ENCODE measurements at regions not wholly inside any gene's neighbourhood (a gene's known extent, or its start where the extent isn't known, plus 50 kb on each side); places are given as distances from the start of the nearest gene placed in this dataset.
"Not testable (repeated sequence)": the region's sequence is repeated elsewhere in the genome, so short reads cannot be mapped to it uniquely, and the experiment has no call there.

- intact Hi-C loops (cut with DNase I; ENCODE audit: low total_unique reads); H3K36me3 ChIP-seq; DNase-seq; H3K27ac ChIP-seq; H3K9me3 ChIP-seq; in situ Hi-C loops (cut with MboI; ENCODE audit: low pct_ligation_motif_present in 1 of 4, low pct_unique_long_range_greater_than_20kb in 1 of 4, low sequenced_read_pairs in 3 of 4); H3K27me3 ChIP-seq; H3K4me1 ChIP-seq; H3K4me3 ChIP-seq: not testable (repeated sequence)
- WGBS, 2 donors (ENCODE audit: low coverage in 1 of 2), result no CpG with 5 or more reads among the region's 3 CpGs
Measured at GRCh38 chr21:8464403-8465152, 2056.8 kb upstream of the TPTE start.

GRCh38 chr21:8466642-8467041 is 2054.7 kb upstream of the TPTE start:
- DNase-seq; H3K4me3 ChIP-seq; H3K27ac ChIP-seq; in situ Hi-C loops (cut with MboI; ENCODE audit: low pct_ligation_motif_present in 1 of 4, low pct_unique_long_range_greater_than_20kb in 1 of 4, low sequenced_read_pairs in 3 of 4); intact Hi-C loops (cut with DNase I; ENCODE audit: low total_unique reads); H3K36me3 ChIP-seq; H3K9me3 ChIP-seq; H3K4me1 ChIP-seq; H3K27me3 ChIP-seq: not testable (repeated sequence)
- WGBS, 2 donors (ENCODE audit: low coverage in 1 of 2), result no CpG with 5 or more reads among the region's 10 CpGs

Small RNAs in the stretch of these regions (small RNA-seq; reads per million reads assigned to genes)
- 0 reads per million in 4 donors for gene MIR6724-3
- 0 reads per million in 4 donors for gene MIR6724-4
- 0 reads per million in 4 donors for gene RF01518
- 0 reads per million in 4 donors for gene RNA5-8SN2

All from transverse colon (tissue), 4 donors.